UCSD-AML1 (cell line): ENCODE measurements at regions not wholly inside any gene's neighbourhood (a gene's known extent, or its start where the extent isn't known, plus 50 kb on each side); places are given as distances from the start of the nearest gene placed in this dataset.
"Not testable (repeated sequence)": the region's sequence is repeated elsewhere in the genome, so short reads cannot be mapped to it uniquely, and the experiment has no call there.

ENCODE experiments used
- DNase-seq: peaks from one replicate; lab custom pipeline; 2025; ENCODE audit not compliant: unreplicated experiment; lab: John Stamatoyannopoulos, UW

GRCh38 chr15:70526221-70526973, 237.0 kb downstream of the UACA start:
- no peak for DNase-seq

- no peak for DNase-seq
These were observed 237.8 kb downstream of the UACA start for GRCh38 chr15:70525551-70525950.

- no peak for DNase-seq
These were observed 238.9 kb downstream of the UACA start for GRCh38 chr15:70524470-70524869.

- DNase-seq, result no peak
These were observed 239.7 kb downstream of the UACA start for GRCh38 chr15:70523616-70524015.

- DNase-seq, result no peak
These were observed 240.2 kb downstream of the UACA start for GRCh38 chr15:70523192-70523591.

- DNase-seq, result no peak
These were observed 240.9 kb downstream of the UACA start for GRCh38 chr15:70522323-70522966.

- DNase-seq, result no peak
These were observed 241.6 kb downstream of the UACA start for GRCh38 chr15:70521576-70522322.

GRCh38 chr15:70519616-70520015, 243.7 kb downstream of the UACA start:
- DNase-seq, result no peak

- no peak for DNase-seq
These were observed 244.4 kb downstream of the UACA start for GRCh38 chr15:70519004-70519365.

GRCh38 chr15:70518201-70519003, 245.0 kb downstream of the UACA start:
- DNase-seq, result no peak

- no peak for DNase-seq
These were observed 246.2 kb downstream of the UACA start for GRCh38 chr15:70517194-70517590.

GRCh38 chr15:70516408-70517193, 246.8 kb downstream of the UACA start:
- DNase-seq, result no peak

GRCh38 chr15:70514251-70514650, 249.1 kb downstream of the UACA start:
- no peak for DNase-seq

GRCh38 chr15:70513819-70514218, 249.5 kb downstream of the UACA start:
- DNase-seq, result no peak

GRCh38 chr15:70512772-70513362, 250.5 kb downstream of the UACA start:
- DNase-seq, result peak; percentile 80

- not testable (repeated sequence) for DNase-seq
These were observed 251.3 kb downstream of the UACA start for GRCh38 chr15:70511972-70512587.

- no peak for DNase-seq
These were observed 252.9 kb downstream of the UACA start for GRCh38 chr15:70510433-70510832.

GRCh38 chr15:70509731-70510143, 253.6 kb downstream of the UACA start:
- no peak for DNase-seq

GRCh38 chr15:70509282-70509662, 254.1 kb downstream of the UACA start:
- no peak for DNase-seq
